SKM-1 (cell line): ENCODE measurements at regions not wholly inside any gene's neighbourhood (a gene's known extent, or its start where the extent isn't known, plus 50 kb on each side); places are given as distances from the start of the nearest gene placed in this dataset.

Experiments used
- DNase-seq: peaks from one replicate; lab custom pipeline; 2025; ENCODE audit not compliant: unreplicated experiment; lab: John Stamatoyannopoulos, UW

DNA sequence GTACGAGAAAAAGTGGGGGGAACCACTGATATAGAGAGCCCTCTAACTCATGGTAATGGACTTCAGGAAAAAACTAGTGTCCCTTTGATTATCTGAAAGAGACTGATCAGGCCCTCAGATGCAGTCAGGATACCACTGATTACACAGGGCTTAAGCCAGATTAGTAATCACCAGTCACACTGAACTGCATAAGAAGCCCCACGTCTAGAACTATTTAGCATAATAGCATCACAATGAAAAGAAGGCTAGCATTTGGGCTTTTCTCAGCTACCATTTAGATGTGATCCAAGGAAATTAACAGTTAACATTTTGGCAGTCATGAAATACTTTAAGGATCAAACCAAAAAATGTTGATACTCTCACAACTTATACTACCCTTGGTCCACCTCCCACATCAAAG, 813.1 kb upstream of the POU3F3 start:
- DNase-seq = no peak

DNA sequence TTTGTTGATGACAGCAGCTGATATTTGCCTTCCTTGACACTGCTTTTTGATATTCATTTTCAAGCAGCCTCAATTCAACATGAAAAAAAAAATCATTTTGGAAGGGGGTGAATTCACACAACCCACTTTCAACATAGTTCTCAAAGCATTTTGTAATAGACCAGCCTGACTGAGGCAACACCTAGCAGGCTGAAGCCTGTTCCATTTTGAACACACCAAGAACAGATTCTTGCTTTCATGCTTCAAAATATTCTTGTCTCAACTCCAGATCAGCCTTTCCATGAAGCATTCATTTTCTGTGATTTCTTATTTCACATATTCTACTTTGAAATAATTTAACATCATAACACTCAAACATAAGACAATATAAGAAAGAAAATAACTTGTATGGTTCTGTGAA, 812.6 kb upstream of the POU3F3 start:
- no peak for DNase-seq

DNA sequence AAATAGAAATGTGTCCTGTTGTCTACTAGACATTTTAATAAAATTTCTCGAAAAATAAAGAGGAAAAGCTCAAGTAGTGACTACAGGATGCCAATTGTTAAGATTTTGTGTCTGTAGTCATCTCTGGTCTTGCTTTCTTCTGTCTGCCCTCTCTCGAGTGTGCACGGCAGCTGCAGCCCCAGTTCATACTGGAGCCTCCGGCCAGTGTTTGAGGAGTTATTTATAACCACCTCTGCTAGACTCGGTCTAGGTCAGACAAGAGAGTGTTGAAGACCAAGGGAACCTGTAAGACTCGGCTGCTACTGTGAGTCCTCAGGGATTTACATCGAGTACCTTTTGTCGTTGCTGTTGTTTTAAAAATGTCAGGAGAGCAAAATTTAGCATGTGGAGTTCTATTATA, 810.1 kb upstream of the POU3F3 start:
- DNase-seq = no peak

DNA sequence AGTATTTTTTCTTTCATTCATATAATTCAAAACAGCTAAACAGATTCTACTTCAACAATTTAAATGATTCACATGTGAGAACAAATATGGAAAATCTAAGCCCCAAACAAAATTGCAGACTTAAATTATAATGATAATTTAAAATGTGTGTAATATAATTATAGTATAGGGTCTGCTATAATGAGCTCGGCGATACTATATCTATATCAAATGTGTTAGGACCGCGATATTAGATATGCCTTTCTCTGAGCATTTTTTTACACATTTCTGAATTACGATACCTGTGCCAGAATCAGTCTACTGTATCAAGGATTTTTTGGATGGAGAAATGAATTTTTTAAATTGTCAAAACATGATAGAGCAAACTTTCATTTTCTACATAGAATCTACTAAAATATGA, 808.8 kb upstream of the POU3F3 start:
- no peak for DNase-seq

DNA sequence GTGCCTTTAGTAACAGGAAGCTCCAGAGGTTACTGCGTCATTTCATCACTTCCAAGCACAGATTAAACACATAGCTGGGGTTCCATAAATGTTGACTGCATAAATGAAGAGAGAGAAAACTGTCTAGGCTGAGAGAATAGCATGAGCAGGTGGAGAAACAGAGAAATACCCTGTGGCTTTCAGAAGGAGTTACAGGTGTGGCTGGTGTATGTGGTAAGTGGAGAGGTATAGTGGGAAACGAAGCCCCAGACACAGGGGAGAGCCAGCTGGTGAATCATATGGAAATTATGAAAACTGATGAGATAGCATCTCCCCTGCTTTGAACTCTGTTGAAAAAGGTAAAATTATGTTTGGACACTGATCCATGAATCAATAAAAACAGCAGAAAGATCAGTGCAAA, 807.4 kb upstream of the POU3F3 start:
- DNase-seq = no peak

DNA sequence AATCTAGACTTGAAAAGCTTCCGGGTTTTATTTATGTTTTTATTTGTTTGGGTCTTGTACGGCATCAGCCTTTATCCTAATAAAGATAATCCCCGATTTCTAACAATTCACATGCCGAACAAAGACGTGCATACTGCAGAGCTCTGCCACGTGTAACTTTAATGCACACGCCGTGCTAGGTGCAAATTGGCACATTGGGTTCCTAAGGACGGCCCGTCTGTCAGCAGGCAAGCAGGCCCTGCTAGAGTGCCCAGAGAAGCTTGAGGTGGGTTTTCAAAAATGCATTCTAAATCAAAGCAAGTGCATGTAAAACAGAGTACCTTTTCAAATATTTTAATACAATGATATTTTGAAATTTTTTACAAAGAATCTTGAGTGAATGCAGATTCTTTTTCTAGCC, 806.4 kb upstream of the POU3F3 start:
- no peak for DNase-seq

DNA sequence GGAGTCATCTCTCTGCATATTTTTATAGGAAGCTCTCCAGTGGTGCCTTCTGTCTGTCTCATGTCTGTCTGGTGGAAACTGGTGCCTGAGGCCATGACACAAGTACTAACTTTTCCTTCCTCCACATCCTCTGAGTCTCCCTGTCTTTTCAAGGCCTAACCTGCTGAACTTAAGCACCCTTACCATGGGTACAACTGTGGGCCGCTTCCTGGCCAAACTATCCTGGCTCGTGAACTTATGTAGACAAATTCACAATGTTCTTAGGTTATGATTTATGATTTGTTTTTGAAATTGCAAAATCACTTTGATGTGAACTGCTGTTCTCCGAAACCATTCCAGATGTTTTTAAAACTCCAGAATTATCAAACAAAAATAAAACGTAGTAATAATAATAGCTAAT, 804.5 kb upstream of the POU3F3 start:
- no peak for DNase-seq

DNA sequence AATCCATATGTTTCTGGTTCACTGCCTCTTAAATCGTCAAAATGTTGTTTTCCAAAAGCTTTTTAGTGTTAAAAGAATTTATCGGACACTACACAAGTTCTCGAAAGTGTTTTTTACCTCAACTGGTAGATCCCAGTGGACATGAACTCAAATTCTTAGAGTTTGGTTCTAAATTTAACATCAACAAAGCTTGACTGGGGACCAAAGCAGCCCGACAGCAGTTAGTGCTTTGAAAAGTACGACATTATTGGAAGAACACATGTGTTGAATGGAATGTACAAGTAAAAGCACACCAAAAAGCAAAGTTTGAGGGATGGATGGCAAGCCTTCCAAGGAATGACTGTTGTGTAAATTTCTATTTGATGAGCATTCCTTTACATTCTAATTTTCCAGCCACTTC, 803.9 kb upstream of the POU3F3 start:
- DNase-seq = no peak

DNA sequence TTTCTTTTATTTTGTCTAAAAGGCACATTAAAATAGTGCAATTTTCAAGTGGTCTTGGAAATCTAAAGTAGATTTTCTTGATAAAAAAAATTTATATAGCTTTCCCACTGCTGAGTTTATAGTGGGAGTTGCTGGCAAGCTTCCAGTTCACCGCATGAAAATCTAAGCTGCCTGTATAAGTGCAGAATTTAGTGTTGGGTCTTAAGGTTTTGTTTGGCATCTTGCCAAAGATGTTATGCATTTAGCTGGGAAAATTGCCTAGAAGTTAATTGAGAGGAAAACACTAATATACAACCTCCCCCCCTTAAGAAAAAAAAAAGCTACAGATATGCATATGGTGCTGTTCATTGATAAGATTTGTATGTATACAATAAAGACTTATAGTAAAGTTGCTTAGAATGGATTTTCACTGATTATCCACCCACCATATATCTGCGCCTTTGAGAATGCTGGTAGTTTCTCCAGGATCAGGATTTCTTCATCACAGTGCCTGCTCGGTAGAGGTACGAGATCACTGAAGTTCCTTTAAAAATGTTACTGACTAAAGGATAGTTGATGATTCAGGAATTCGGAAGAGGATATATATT, 803.2 kb upstream of the POU3F3 start:
- DNase-seq = no peak

DNA sequence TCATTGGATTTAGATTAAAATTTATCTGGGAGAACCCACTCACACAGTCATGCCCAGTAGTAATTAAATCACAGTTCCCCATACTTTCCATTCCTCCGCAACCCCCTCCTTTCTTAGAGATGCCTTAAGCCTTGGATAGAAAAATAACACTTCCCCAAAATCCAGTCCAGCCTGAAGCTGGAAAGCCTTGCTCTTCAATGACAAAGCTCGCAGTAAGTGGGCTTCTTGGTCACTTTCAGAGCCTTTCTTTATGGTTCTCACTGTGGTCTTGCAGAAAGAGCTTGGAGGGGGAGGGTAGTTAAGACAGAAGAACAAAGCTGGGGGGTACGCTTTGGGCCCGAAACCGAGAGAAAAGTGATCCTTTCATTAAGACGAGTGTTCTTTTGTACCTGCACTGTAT, 802.1 kb upstream of the POU3F3 start:
- no peak for DNase-seq

DNA sequence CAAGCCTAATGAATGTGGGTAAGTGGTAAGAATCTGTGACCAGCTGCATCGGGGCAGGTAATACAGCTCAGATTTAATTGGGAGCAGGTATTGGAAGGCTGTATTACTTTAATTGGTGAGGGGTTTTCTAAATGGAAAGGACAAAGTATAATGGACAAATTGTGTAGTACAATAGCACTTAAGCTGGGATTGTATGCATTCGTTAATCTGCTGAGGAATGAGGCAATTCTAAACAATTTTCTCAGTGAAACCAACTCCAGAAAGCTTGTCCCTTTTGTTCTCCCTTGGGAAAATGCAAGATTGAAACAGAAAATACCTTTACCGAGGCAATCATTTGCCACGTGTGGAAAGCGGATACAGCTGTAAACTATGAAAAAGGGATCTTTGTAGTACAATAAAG, 801.6 kb upstream of the POU3F3 start:
- DNase-seq = no peak

DNA sequence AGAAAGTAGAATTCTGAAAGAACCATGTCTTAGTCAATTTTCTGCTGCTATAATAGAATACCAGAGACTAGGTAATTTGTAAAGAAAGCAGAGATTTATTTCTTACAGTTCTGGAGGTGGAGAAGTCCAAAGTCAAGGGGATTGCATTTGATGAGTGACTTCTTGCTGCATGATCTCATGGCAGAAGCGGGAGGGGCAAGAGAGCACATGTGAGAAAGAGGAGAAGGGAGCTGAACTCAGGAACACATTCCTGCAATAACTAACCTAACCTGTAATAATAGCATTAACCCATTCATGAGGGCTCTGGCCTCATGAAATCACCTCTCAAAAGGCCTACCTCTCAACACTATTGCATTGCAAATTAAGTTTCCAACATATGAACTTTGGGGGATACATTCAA, 797.5 kb upstream of the POU3F3 start:
- DNase-seq = no peak

DNA sequence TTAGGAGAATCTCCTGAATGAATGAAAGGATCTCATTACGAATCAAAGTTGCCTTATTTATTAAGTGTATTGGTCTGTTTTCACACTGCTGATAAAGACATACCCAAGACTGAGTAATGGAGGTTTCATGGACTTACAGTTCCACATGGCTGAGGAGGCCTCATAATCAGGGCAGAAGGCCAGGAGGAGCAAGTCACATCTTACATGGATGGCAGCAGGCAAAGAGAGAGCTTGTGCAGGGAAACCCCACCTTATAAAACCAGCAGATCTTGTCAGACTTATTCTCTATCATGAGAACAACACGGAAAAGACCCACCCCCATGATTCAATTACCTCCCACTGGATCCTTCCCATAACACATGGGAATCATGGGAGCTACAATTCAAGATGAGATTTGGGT, 785.2 kb upstream of the POU3F3 start:
- DNase-seq = no peak

DNA sequence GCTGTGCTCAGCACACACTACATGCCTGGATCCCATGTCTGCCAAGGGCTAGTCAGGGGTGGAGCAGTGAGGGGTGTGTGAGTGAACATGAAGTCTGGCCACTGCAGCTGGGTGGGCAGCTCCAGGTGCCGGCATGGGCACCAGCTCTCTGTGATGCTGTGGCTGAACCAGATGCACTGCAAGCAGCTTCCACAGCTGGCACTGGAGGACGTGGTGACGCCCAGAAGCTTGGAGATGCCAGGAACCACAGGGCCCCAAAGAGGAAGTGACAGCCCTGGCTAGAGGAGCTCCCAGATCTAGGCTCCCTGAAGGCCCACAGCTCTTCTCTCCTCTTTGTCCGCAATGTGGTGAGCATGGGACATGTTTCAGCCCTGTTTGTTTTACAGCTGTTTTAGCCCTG, 776.3 kb upstream of the POU3F3 start:
- DNase-seq = no peak

DNA sequence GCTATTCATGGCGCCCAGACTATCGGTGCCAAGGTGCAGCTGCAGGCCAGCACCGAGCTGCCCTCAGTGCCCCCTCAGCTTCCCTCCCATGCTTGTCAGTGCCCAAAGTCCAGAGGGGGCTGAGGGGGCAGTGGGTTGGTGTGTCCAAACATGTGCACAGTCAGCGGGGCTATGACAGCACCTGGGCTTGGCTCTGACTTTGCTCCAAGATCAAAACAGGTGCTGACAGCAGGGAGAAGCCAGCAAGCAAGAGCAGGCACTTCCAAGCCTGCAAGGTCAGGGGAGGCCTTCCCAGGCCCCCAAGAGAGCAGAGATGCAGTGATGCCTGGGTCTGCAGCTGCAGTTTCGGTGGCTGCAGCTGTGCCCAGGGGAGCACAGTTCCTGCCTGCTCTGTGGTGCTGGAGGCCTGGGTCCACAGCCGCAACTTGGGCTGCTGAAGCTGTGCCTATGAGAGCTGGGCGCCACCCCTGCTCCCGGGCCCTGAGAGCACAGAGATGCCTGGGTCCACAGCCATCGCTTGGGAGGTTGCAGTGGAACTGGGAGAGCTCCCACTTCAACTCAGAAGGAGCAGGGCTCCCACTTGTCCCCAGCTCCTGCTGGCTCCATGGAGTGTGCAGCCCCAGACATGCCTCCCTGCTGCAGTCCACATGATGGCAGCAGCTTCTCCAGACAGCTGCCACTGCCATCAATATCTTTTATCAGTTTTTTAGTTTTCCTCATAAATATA, 775.3 kb upstream of the POU3F3 start:
- no peak for DNase-seq

DNA sequence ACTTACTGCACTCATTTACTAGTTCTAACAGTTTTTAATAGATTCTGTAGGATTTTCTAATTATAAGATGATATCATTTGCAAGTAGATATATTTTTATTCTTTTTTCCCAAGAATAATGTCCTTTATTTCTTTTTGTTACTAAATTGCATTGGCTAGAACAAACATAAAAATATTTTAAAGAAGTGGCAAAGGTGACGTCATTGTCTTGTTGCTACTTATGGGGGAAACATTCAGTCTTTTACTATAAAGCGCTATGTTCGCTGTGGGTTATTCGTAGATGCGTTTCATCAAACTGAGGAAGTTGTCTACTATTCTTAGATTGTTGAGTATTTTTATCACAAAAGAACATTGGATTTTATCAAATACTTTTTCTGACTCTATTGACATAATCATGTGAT, 765.2 kb upstream of the POU3F3 start:
- no peak for DNase-seq

DNA sequence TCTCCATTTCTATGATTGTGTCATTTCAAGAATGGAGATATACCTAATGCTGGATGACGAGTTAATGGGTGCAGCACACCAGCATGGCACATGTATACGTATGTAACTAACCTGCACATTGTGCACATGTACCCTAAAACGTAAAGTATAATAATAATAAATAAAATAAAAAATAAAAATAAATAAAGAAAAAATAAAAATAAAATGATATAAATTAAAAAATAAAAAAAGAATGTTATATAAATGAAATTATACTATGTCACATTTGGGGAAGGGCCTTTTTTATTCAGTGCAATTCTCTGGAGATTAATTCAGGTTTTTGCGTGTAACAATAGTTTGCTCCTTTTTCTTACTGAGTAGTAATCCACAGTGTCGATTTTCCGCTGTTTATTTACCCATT, 763.5 kb upstream of the POU3F3 start:
- no peak for DNase-seq

DNA sequence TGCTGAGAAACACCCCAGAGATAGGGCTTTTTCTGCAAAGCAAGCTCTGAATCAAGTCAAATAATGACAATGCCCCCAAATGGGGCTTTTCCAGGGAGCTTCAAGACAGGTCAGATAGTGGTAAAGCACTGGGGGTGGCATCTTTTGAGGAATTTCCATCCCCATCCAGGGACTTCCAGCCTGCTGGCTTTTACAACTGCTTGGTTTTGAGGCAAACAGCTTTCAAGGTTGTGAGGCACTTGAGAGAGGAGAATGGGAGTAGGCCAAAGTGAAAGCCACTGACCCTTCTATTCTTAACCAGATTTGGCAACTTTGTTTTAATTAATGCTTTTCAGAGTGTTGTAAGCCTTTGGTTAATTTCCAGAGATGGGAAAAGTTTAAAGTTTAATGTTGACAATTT, 762.0 kb upstream of the POU3F3 start:
- no peak for DNase-seq

DNA sequence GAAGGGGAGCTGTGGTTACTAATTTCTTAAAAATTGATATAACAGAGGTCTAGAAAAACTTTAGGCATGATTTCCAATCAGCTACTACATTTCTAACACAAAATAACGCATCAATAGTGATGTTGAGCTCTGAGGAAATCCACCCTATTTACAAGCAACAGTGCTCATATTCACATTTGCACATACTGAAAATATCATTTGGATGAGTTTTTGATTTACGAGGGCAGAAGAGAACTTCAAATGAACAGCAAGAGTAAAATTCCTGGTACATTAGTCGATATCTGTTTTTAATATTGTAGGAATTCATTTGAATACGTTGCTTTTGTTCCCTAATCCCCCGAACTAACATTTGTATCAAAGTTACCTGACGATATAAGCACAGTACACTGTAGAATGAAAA, 761.0 kb upstream of the POU3F3 start:
- DNase-seq = no peak

DNA sequence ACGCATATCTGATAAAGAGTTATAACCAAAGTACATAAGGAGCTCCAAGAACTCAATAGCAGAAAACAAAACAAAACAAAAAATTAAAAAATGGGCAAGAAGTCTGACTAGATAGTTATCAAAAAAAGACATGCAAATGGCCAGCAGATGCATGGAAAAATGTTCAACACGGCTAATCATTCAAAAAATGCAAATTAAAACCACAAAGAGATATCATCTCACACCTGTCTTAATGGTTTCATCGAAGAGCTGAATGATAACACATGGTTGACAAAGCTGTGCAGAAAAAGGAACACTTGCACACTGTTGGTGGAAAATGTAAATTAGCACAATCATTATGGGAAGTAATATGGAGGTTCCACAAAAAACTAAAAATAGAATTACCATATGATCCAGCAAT, 751.3 kb upstream of the POU3F3 start:
- DNase-seq = no peak

DNA sequence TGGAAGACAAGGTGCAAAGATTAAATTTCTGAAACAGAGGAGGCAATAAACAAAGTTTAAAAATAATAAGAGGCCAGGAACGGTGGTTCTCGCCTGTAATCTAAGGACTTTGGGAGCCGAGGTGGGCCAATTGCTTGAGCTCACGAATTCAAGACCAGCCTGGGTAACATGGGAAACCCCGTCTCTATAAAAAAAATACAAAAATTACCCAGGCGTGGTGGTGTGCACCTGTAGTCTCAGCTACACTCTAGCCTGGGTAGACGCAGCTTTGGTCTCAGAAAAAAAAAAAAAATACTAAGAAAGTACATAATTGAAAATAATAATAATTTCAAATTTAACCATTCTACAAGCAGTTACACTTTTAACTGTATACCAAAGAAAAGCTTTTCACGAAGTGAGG, 744.6 kb upstream of the POU3F3 start:
- no peak for DNase-seq

DNA sequence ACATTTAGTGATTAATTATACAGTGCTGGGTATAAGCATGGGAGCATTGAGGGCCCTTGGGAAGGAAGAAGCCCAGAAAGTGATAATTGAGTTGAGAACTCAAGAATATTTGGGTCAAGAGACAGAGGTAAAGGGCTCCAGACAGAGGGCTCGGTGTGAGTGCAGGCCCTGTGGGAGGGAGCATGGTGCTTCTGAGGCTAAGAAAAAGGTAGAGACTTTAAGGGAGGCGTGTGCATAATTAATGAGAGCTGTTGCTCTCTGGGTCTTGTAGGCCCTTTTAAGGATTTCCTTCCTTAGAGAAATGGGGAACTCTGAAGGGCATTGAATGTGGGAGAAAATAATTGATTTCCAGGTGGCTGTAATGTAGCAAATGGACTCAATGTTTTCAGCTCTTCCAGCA, 735.0 kb upstream of the POU3F3 start:
- DNase-seq = no peak

DNA sequence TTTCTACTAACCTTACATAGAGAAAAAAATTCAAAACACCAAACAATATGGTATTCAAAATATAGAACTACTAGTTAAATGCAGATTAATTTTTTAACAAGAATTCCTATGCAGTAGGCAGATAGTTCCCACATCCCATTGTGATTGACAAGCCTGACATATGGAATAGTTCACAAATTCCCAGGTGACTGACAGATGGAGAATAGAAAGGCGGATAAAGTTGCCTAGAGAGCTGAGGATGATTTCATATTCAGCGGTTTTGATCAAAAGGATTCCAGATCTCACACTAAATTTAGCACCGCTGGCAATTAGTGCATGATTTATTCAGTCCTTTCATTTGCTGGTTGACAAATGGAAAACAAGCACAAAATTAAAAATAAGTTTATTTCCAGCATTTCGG, 733.7 kb upstream of the POU3F3 start:
- DNase-seq = no peak
